A673 (cell line): ENCODE measurements at regions not wholly inside any gene's neighbourhood (a gene's known extent, or its start where the extent isn't known, plus 50 kb on each side); places are given as distances from the start of the nearest gene placed in this dataset.

ENCODE experiments used
- BruUV-seq: library from RNA; stranded (reverse); fragments of 400-500 nt; replicated peaks from 2 replicates; lab custom pipeline; 2021; lab: Mats Ljungman, UMichigan
- CTCF ChIA-PET: fragments of 300-600 bp; sonication (Branson Sonifier 250); formaldehyde crosslinking; loops from one replicate; lab custom pipeline; 2022; ENCODE audit warnings: antibody characterized with exemption; lab: Charles Lee
- POLR2A ChIA-PET: fragments of 300-600 bp; sonication (Branson Sonifier 250); formaldehyde crosslinking; loops from one replicate; lab custom pipeline; 2022; ENCODE audit warnings: antibody characterized with exemption; ENCODE audit not compliant: low non-redundant PET; lab: Charles Lee
- DNase-seq: peaks from one replicate; pipeline ENCODE4 v3.0.0-alpha.2; 2015; ENCODE audit warnings: low spot score
- H3K27ac ChIP-seq: fragments of 200-600 bp; sonication (generic); 2 replicates; pipeline ENCODE4 v1.5.1; 2016; ENCODE audit warnings: mixed run types, low read depth, mild to moderate bottlenecking, mixed read lengths, antibody characterized with exemption, low read length; ENCODE audit not compliant: poor library complexity, severe bottlenecking
- H3K27me3 ChIP-seq: fragments of 200-600 bp; sonication (generic); replicated peaks from 2 replicates; pipeline ENCODE4 v1.6.1; 2017; ENCODE audit warnings: mixed run types, low read depth, mild to moderate bottlenecking, mixed read lengths, antibody characterized with exemption, low read length; ENCODE audit not compliant: insufficient read depth, poor library complexity
- H3K36me3 ChIP-seq: fragments of 200-600 bp; sonication (generic); 2 replicates; pipeline ENCODE4 v1.6.1; 2016; ENCODE audit warnings: mixed run types, mild to moderate bottlenecking, mixed read lengths, antibody characterized with exemption, low read length; ENCODE audit not compliant: insufficient read depth, poor library complexity, severe bottlenecking
- H3K4me1 ChIP-seq: fragments of 200-600 bp; sonication (generic); 2 replicates; pipeline ENCODE4 v1.6.1; 2017; ENCODE audit warnings: mixed run types, mild to moderate bottlenecking, mixed read lengths, antibody characterized with exemption, low read length; ENCODE audit not compliant: insufficient read depth, poor library complexity, severe bottlenecking
- H3K4me3 ChIP-seq: fragments of 200-600 bp; sonication (generic); 2 replicates; pipeline ENCODE4 v1.5.1; 2016; ENCODE audit warnings: low read depth, mixed run types, mild to moderate bottlenecking, mixed read lengths, low read length; ENCODE audit not compliant: poor library complexity, severe bottlenecking
- H3K9me3 ChIP-seq: fragments of 200-600 bp; sonication (generic); 2 replicates; pipeline ENCODE4 v1.6.1; 2016; ENCODE audit warnings: mixed run types, low read depth, mild to moderate bottlenecking, mixed read lengths, antibody characterized with exemption, low read length; ENCODE audit not compliant: poor library complexity, severe bottlenecking
- CTCF ChIP-seq: fragments of 300-800, 200-600 bp; sonication (generic); conservative IDR thresholded peaks from 2 replicates; pipeline ENCODE4 v1.5.1; 2017; ENCODE audit warnings: low read depth, mild to moderate bottlenecking, antibody characterized with exemption, low read length, moderate library complexity, mixed read lengths
- EZH2 ChIP-seq: fragments of 200-600 bp; sonication (generic); IDR thresholded peaks from 2 replicates; pipeline ENCODE4 v1.6.1; 2017; ENCODE audit warnings: borderline replicate concordance, low read depth, mild to moderate bottlenecking, mixed read lengths, antibody characterized with exemption, low read length; ENCODE audit not compliant: poor library complexity, severe bottlenecking
- intact Hi-C: fragments of 100-400 bp; cut with micrococcal nuclease; formaldehyde crosslinking; loops from one replicate; pipeline ENCODE4 v1.10.0; 2022; ENCODE audit not compliant: unreplicated experiment

DNA sequence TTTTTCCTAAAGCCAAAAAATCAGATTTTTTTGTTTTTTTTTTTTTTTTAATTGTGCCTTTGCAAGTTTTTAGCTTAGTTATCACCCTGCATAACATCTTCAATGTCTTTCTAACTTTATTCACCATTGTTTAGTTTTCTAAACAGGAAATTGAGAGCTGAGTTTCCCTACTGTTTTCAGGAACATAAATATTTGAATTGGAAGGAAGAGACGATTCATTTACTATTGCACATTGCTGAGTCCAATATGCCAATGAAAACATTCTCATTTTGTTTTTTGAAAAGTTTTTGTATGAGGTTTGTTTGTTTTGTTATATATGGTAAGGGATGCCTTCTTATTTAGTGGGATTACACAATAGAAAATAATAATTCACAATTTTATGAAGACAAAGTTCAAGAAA is 148.4 kb downstream of the ANKRD50 start:
- Histone ChIP-seq H3K27me3 (no peaks in the 10 kb centered on the region), H3K36me3 (no peaks in the 10 kb centered on the region), H3K4me3 (no peak overlapping the region), H3K4me1 (no peaks in the 10 kb centered on the region), H3K9me3 (no peaks in the 10 kb centered on the region), H3K27ac (no peak overlapping the region)
- DNase-seq, result no peak
- ChIA-PET POLR2A (no interaction called here), CTCF (interaction anchor here (0.7 kb wide), 1 partner anchor 33 kb away, joined by 3 read pairs; no protein-coding TSS in a partner anchor)
- intact Hi-C loops, result no loop called here
- TF ChIP-seq EZH2 (no peak), CTCF (no peak)
- no TSS peak for BruUV-seq

- ChIA-PET CTCF (no interaction called here), POLR2A (no interaction called here)
- Histone ChIP-seq H3K4me3 (no peak overlapping the region), H3K4me1 (no peaks in the 10 kb centered on the region), H3K9me3 (no peaks in the 10 kb centered on the region), H3K36me3 (no peaks in the 10 kb centered on the region), H3K27ac (no peak overlapping the region), H3K27me3 (no peaks in the 10 kb centered on the region)
- DNase-seq, result no peak
- TF ChIP-seq EZH2, result no peak
- TF ChIP-seq CTCF, result no peak
- no TSS peak for BruUV-seq
- intact Hi-C loops, result no loop called here
These were observed 147.2 kb downstream of the ANKRD50 start for GRCh38 chr4:124565371-124565770.

DNA sequence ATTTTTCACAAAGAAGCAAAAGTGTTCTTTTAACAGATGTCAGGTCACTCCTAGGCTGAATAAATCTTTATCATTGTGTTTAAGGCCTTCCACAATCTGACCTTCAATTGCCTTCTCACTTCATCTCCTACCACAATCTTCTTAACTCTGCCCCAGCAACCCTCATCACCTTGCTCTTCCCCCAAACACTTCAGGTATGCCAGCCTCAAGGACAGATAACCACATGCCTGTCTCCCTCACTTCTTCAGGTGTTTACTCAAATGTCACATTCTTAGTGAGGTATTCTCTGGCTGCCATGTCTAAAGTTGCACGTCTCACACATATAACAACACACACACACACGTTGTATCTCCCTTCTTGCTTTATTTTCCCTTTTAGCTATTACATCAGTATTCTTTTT is 146.5 kb downstream of the ANKRD50 start:
- Histone ChIP-seq H3K27ac (no peak overlapping the region), H3K27me3 (no peaks in the 10 kb centered on the region), H3K4me3 (no peak overlapping the region), H3K36me3 (no peaks in the 10 kb centered on the region), H3K9me3 (no peaks in the 10 kb centered on the region), H3K4me1 (no peaks in the 10 kb centered on the region)
- ChIA-PET CTCF (no interaction called here), POLR2A (no interaction called here)
- no peak for DNase-seq
- intact Hi-C loops, result no loop called here
- no TSS peak for BruUV-seq
- TF ChIP-seq EZH2 (no peak), CTCF (no peak)
